ENCODE measurements at regions not wholly inside any gene's neighbourhood (a gene's known extent, or its start where the extent isn't known, plus 50 kb on each side); places are given as distances from the start of the nearest gene placed in this dataset.

- Mint-ChIP-seq H3K36me3 (no peaks in the 10 kb centered on the region), H3K27ac (no peak overlapping the region), H3K9me3 (no peaks in the 10 kb centered on the region; the same call in 1 of the 2 replicates), H3K27me3 (ENCODE audit: low read depth) (peaks cover 11% of the 10 kb centered on the region), H3K4me3 (no peak overlapping the region), H3K4me1 (peaks cover 9% of the 10 kb centered on the region)
- CTCF ChIA-PET, result no interaction called here
- DNase-seq (ENCODE audit: low spot score), result no peak
- no peak for TF ChIP-seq ATF2 (CRISPR knock-in tag; IDR thresholded peaks at IDR 0.05; ENCODE audit: borderline replicate concordance, low read depth)
- TF ChIP-seq CREB1 (CRISPR knock-in tag; IDR thresholded peaks at IDR 0.05), result no peak
- TF ChIP-seq USF2 (CRISPR knock-in tag; IDR thresholded peaks at IDR 0.05), result no peak
- TF ChIP-seq RELA (CRISPR knock-in tag; IDR thresholded peaks at IDR 0.05; ENCODE audit: borderline replicate concordance), result no peak
- no peak for TF ChIP-seq ATF3 (CRISPR knock-in tag; conservative IDR thresholded peaks at IDR 0.05)
- TF ChIP-seq TP53 (CRISPR knock-in tag; IDR thresholded peaks at IDR 0.05), result no peak
- POLR2A ChIA-PET, result no interaction called here
- ATAC-seq, result no peak
These were observed 132.3 kb downstream of the PXDC1 start for GRCh38 chr6:3619201-3619600.

GRCh38 chr6:3618642-3619041, 132.9 kb downstream of the PXDC1 start:
- ATAC-seq (no peak), DNase-seq (ENCODE audit: low spot score) (no peak)
- ChIA-PET POLR2A (no interaction called here), CTCF (no interaction called here)
- no peak overlapping the region for H3K27ac Mint-ChIP-seq
- H3K4me3 Mint-ChIP-seq, result no peak overlapping the region
- peaks cover 5% of the 10 kb centered on the region for H3K27me3 Mint-ChIP-seq (ENCODE audit: low read depth)
- H3K4me1 Mint-ChIP-seq, result peaks cover 3% of the 10 kb centered on the region
- H3K9me3 Mint-ChIP-seq, result no peaks in the 10 kb centered on the region; the same call in 1 of the 2 replicates
- no peaks in the 10 kb centered on the region for H3K36me3 Mint-ChIP-seq
- TF ChIP-seq ZNF416 (CRISPR knock-in tag; IDR thresholded peaks at IDR 0.05) (no peak), STAT6 (CRISPR knock-in tag; conservative IDR thresholded peaks at IDR 0.05; ENCODE audit: low read depth) (no peak), NFYB (CRISPR knock-in tag; conservative IDR thresholded peaks at IDR 0.05; ENCODE audit: low read depth) (no peak), SOX15 (CRISPR knock-in tag; IDR thresholded peaks at IDR 0.05) (no peak), ARID4B (CRISPR knock-in tag; IDR thresholded peaks at IDR 0.05; ENCODE audit: borderline replicate concordance) (no peak), ZNF317 (CRISPR knock-in tag; IDR thresholded peaks at IDR 0.05; ENCODE audit: borderline replicate concordance, low read depth) (no peak), E2F4 (CRISPR knock-in tag; IDR thresholded peaks at IDR 0.05; ENCODE audit: borderline replicate concordance, low read depth) (no peak), PREB (CRISPR knock-in tag; IDR thresholded peaks at IDR 0.05; ENCODE audit: borderline replicate concordance) (no peak), ZNF263 (CRISPR knock-in tag; IDR thresholded peaks at IDR 0.05; ENCODE audit: low read depth) (no peak), MYBL2 (CRISPR knock-in tag; IDR thresholded peaks at IDR 0.05) (no peak), ZNF423 (CRISPR knock-in tag; IDR thresholded peaks at IDR 0.05) (no peak), ZBTB43 (CRISPR knock-in tag; IDR thresholded peaks at IDR 0.05) (no peak), IRF2 (CRISPR knock-in tag; IDR thresholded peaks at IDR 0.05; ENCODE audit: borderline replicate concordance, low read depth) (no peak), MXD4 (CRISPR knock-in tag; IDR thresholded peaks at IDR 0.05; ENCODE audit: borderline replicate concordance) (no peak), E2F1 (CRISPR knock-in tag; IDR thresholded peaks at IDR 0.05) (no peak)

Data from WTC11 (cell line).